ENCODE measurements at regions not wholly inside any gene's neighbourhood (a gene's known extent, or its start where the extent isn't known, plus 50 kb on each side); places are given as distances from the start of the nearest gene placed in this dataset.

- TF ChIP-seq, protein P1, sequence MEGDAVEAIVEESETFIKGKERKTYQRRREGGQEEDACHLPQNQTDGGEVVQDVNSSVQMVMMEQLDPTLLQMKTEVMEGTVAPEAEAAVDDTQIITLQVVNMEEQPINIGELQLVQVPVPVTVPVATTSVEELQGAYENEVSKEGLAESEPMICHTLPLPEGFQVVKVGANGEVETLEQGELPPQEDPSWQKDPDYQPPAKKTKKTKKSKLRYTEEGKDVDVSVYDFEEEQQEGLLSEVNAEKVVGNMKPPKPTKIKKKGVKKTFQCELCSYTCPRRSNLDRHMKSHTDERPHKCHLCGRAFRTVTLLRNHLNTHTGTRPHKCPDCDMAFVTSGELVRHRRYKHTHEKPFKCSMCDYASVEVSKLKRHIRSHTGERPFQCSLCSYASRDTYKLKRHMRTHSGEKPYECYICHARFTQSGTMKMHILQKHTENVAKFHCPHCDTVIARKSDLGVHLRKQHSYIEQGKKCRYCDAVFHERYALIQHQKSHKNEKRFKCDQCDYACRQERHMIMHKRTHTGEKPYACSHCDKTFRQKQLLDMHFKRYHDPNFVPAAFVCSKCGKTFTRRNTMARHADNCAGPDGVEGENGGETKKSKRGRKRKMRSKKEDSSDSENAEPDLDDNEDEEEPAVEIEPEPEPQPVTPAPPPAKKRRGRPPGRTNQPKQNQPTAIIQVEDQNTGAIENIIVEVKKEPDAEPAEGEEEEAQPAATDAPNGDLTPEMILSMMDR (IDR thresholded peaks at IDR 0.05 in 4 of 5, conservative IDR thresholded peaks at IDR 0.05 in 1 of 5) = no peak
- TF ChIP-seq POLR2A (IDR thresholded peaks at IDR 0.05) = no peak
Measured at GRCh38 chr7:68900096-68900495, 698.2 kb upstream of the AUTS2 start.

Measured in gastrocnemius medialis (tissue), 4 donors.